B cell (primary cell): ENCODE measurements at regions not wholly inside any gene's neighbourhood (a gene's known extent, or its start where the extent isn't known, plus 50 kb on each side); places are given as distances from the start of the nearest gene placed in this dataset.

Experiments
- ATAC-seq: fragments of 200-7000 bp; cut with Tn5 transposase; one replicate; pipeline ENCODE4 v1.10.0; 2021; ENCODE audit warnings: low read depth, mild to moderate bottlenecking, moderate number of reproducible peaks, moderate library complexity
- CTCF ChIA-PET: fragments of 350-600 bp; sonication (Branson Sonifier 250); formaldehyde crosslinking; loops from one replicate; lab custom pipeline; 2021; ENCODE audit warnings: antibody characterized with exemption, inconsistent platforms; lab: Charles Lee
- POLR2A ChIA-PET: fragments of 350-600 bp; sonication (Branson Sonifier 250); formaldehyde crosslinking; loops from one replicate; lab custom pipeline; 2021; ENCODE audit warnings: antibody characterized with exemption; lab: Charles Lee
- DNase-seq: peaks from one replicate; pipeline ENCODE4 v3.0.0; 2013
- H2AFZ ChIP-seq: 2 replicates; pipeline ENCODE4 v1.6.1; 2012; ENCODE audit warnings: mild to moderate bottlenecking, low read depth, low read length; ENCODE audit not compliant: insufficient read depth, poor library complexity, severe bottlenecking
- H3K27ac ChIP-seq, 2 donors: 1 replicate in 1 of 2; 2 replicates in 1 of 2; pipeline ENCODE4 v1.5.1; 2012 to 2013; ENCODE audit warnings: low read length in 2 of 2, mild to moderate bottlenecking in 2 of 2, moderate library complexity in 1 of 2
- H3K27me3 ChIP-seq, 4 experiments: fragments of 200-600 bp in 1 of 4; sonication (generic) in 1 of 4; replicated peaks in 1 of 4; 1 replicate in 2 of 4; 2 replicates in 2 of 4; pipeline versions ENCODE4 v1.6.1 to v1.7.0; 2013 to 2016; ENCODE audit warnings: low read length in 3 of 4, mild to moderate bottlenecking in 2 of 4, mixed read lengths in 1 of 4, moderate library complexity in 1 of 4; ENCODE audit not compliant: insufficient read depth in 4 of 4, control insufficient read depth in 3 of 4; ENCODE audit errors: control extremely low read depth in 1 of 4
- H3K36me3 ChIP-seq, 2 experiments: replicated peaks in 1 of 2; 1 replicate in 1 of 2; 2 replicates in 1 of 2; pipeline versions ENCODE4 v1.6.1 to v1.7.1; 2013; ENCODE audit warnings: low read length in 1 of 2; ENCODE audit not compliant: insufficient read depth in 2 of 2, control insufficient read depth in 1 of 2; ENCODE audit errors: control extremely low read depth in 1 of 2, extremely low read depth in 1 of 2
- H3K4me1 ChIP-seq, 2 donors: fragments of 200-600 bp in 1 of 2; sonication (generic) in 1 of 2; 1 replicate in 1 of 2; 2 replicates in 1 of 2; pipeline versions ENCODE4 v1.5.1 to v1.6.1; 2013 to 2017; ENCODE audit warnings: low read length in 2 of 2; ENCODE audit not compliant: control insufficient read depth in 2 of 2, insufficient read depth in 2 of 2
- H3K4me2 ChIP-seq: replicated peaks from 2 replicates; pipeline ENCODE3; 2012; ENCODE audit warnings: mild to moderate bottlenecking, low read depth, low read length; ENCODE audit not compliant: poor library complexity, severe bottlenecking
- H3K4me3 ChIP-seq, 5 experiments: fragments of 200-600 bp in 1 of 5; sonication (generic) in 1 of 5; 1 replicate in 3 of 5; 2 replicates in 2 of 5; pipeline versions ENCODE4 v1.5.1 to v1.7.0; 2011 to 2016; ENCODE audit warnings: low read length in 4 of 5, mild to moderate bottlenecking in 4 of 5, low read depth in 2 of 5, control low read depth in 1 of 5, moderate library complexity in 1 of 5; ENCODE audit not compliant: insufficient read depth in 1 of 5; ENCODE audit errors: control extremely low read depth in 1 of 5, extremely low read depth in 1 of 5
- H3K79me2 ChIP-seq: fragments of 200-600 bp; sonication (generic); one replicate; pipeline ENCODE4 v1.6.0; 2016; ENCODE audit warnings: low read length; ENCODE audit not compliant: control insufficient read depth, insufficient read depth
- H3K9ac ChIP-seq: fragments of 200-600 bp; sonication (generic); 2 replicates; pipeline ENCODE4 v1.6.1; 2017; ENCODE audit warnings: mild to moderate bottlenecking, low read length, moderate library complexity
- H3K9me3 ChIP-seq, 3 donors: one replicate each; pipeline versions ENCODE4 v1.6.1 to v1.7.1; 2013; ENCODE audit warnings: low read length in 2 of 3; ENCODE audit not compliant: control insufficient read depth in 2 of 3, insufficient read depth in 1 of 3; ENCODE audit errors: control extremely low read depth in 1 of 3
- H4K20me1 ChIP-seq: 2 replicates; pipeline ENCODE4 v1.6.0; 2012; ENCODE audit warnings: mild to moderate bottlenecking, low read length; ENCODE audit not compliant: insufficient read depth, control insufficient read depth, poor library complexity, severe bottlenecking
- H3K27ac Mint-ChIP-seq: one replicate; pipeline ENCODE4 v1.8.0; 2021; ENCODE audit warnings: mixed read lengths
- H3K27me3 Mint-ChIP-seq: one replicate; pipeline ENCODE4 v1.8.0; 2021; ENCODE audit warnings: mixed read lengths
- H3K4me1 Mint-ChIP-seq: one replicate; pipeline ENCODE4 v1.8.0; 2021; ENCODE audit warnings: mixed read lengths
- H3K4me3 Mint-ChIP-seq: one replicate; pipeline ENCODE4 v1.8.0; 2021; ENCODE audit warnings: mixed read lengths
- H3K9me3 Mint-ChIP-seq: one replicate; pipeline ENCODE4 v1.8.0; 2022; ENCODE audit warnings: mixed read lengths; ENCODE audit not compliant: insufficient read depth
- CTCF ChIP-seq: fragments of 200-600 bp; IDR thresholded peaks from one replicate; pipeline ENCODE4 v1.8.0; 2022; ENCODE audit warnings: antibody characterized with exemption, mild to moderate bottlenecking
- EZH2 ChIP-seq: IDR thresholded peaks from 2 replicates; pipeline ENCODE4 v1.6.1; 2012; ENCODE audit warnings: borderline replicate concordance, low read depth, mild to moderate bottlenecking, moderate library complexity, low read length; ENCODE audit not compliant: insufficient read depth, poor library complexity, severe bottlenecking
- WGBS: methylation state at CpG from one replicate; pipeline ENCODE4 v1.1.5; 2013; ENCODE audit warnings: missing lambda C conversion rate; ENCODE audit not compliant: insufficient coverage; 5-methylcytosine and 5-hydroxymethylcytosine counted together
- intact Hi-C: fragments of 100-400 bp; cut with micrococcal nuclease; formaldehyde crosslinking; loops from one replicate; pipeline ENCODE4 v1.10.0; 2022

- Mint-ChIP-seq H3K27me3 (no peaks in the 10 kb centered on the region), H3K27ac (no peak overlapping the region), H3K4me1 (no peaks in the 10 kb centered on the region), H3K9me3 (no peaks in the 10 kb centered on the region), H3K4me3 (no peak overlapping the region)
- Histone ChIP-seq H3K9me3 (no peaks in the 10 kb centered on the region), H3K79me2 (no peaks in the 10 kb centered on the region), H4K20me1 (no peaks in the 10 kb centered on the region), H3K4me1 (no peaks in the 10 kb centered on the region), H3K4me2 (no peak overlapping the region), H3K27me3 (no peaks in the 10 kb centered on the region), H3K9ac (no peak overlapping the region), H3K4me3 (no peak overlapping the region), H3K27ac (no peak overlapping the region), H2AFZ (no peak overlapping the region), H3K36me3 (no peaks in the 10 kb centered on the region)
- no peak for TF ChIP-seq EZH2
- TF ChIP-seq CTCF = no peak
- DNase-seq (no peak), ATAC-seq (no peak)
- ChIA-PET POLR2A (no interaction called here), CTCF (no interaction called here)
- intact Hi-C loops = no loop called here
- WGBS = 56% methylated on average over 1 of the region's 2 CpGs
Measured at GRCh38 chr4:20463176-20463430, 211.4 kb downstream of the SLIT2 start.

- no peaks in the 10 kb centered on the region for H3K4me1 Mint-ChIP-seq
- Histone ChIP-seq H3K4me2 (no peak overlapping the region), H3K36me3 (no peaks in the 10 kb centered on the region), H2AFZ (no peak overlapping the region), H3K4me1 (no peaks in the 10 kb centered on the region), H3K9me3 (no peaks in the 10 kb centered on the region), H3K27ac (no peak overlapping the region), H3K4me3 (no peak overlapping the region), H4K20me1 (no peaks in the 10 kb centered on the region), H3K27me3 (no peaks in the 10 kb centered on the region), H3K9ac (no peak overlapping the region), H3K79me2 (no peaks in the 10 kb centered on the region)
- H3K4me3 Mint-ChIP-seq = no peak overlapping the region
- no peaks in the 10 kb centered on the region for H3K9me3 Mint-ChIP-seq
- POLR2A ChIA-PET = no interaction called here
- CTCF ChIA-PET = no interaction called here
- no peak for TF ChIP-seq EZH2
- TF ChIP-seq CTCF = no peak
- no peaks in the 10 kb centered on the region for H3K27me3 Mint-ChIP-seq
- intact Hi-C loops = no loop called here
- WGBS = 90% methylated on average over 5 of the region's 5 CpGs
- DNase-seq = no peak
- ATAC-seq = no peak
- no peak overlapping the region for H3K27ac Mint-ChIP-seq
Measured at GRCh38 chr4:20464381-20464780, 212.7 kb downstream of the SLIT2 start.
